ENCODE measurements at regions not wholly inside any gene's neighbourhood (a gene's known extent, or its start where the extent isn't known, plus 50 kb on each side); places are given as distances from the start of the nearest gene placed in this dataset.

DNA sequence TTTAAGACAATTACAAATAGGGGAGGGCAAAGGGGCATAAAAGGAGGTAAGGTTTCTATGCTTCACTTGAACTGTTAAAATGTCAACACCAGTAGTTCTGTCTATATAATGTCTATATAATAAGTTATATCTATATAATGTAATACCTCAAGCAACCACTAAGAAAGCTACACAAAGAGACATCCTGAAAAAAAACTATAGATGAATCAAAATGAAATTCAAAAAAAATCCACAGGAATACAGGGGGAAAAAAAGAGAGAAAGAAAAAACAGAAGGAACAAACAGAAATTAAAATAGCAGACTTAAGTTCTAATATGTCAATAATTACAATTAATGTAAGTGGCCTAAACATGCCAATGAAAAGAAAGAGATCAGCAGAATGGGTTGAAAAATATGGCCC, 186.0 kb downstream of the KCTD15 start:
- TF ChIP-seq POLR2A (IDR thresholded peaks at IDR 0.05) (no peak), EP300 (IDR thresholded peaks at IDR 0.05) (no peak)
- TF ChIP-seq, protein P1, sequence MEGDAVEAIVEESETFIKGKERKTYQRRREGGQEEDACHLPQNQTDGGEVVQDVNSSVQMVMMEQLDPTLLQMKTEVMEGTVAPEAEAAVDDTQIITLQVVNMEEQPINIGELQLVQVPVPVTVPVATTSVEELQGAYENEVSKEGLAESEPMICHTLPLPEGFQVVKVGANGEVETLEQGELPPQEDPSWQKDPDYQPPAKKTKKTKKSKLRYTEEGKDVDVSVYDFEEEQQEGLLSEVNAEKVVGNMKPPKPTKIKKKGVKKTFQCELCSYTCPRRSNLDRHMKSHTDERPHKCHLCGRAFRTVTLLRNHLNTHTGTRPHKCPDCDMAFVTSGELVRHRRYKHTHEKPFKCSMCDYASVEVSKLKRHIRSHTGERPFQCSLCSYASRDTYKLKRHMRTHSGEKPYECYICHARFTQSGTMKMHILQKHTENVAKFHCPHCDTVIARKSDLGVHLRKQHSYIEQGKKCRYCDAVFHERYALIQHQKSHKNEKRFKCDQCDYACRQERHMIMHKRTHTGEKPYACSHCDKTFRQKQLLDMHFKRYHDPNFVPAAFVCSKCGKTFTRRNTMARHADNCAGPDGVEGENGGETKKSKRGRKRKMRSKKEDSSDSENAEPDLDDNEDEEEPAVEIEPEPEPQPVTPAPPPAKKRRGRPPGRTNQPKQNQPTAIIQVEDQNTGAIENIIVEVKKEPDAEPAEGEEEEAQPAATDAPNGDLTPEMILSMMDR (IDR thresholded peaks at IDR 0.05): no peak
